A673 (cell line): ENCODE measurements at regions not wholly inside any gene's neighbourhood (a gene's known extent, or its start where the extent isn't known, plus 50 kb on each side); places are given as distances from the start of the nearest gene placed in this dataset.

ENCODE experiments used
- BruUV-seq: library from RNA; stranded (reverse); fragments of 400-500 nt; replicated peaks from 2 replicates; lab custom pipeline; 2021; lab: Mats Ljungman, UMichigan
- CTCF ChIA-PET: fragments of 300-600 bp; sonication (Branson Sonifier 250); formaldehyde crosslinking; loops from one replicate; lab custom pipeline; 2022; ENCODE audit warnings: antibody characterized with exemption; lab: Charles Lee
- POLR2A ChIA-PET: fragments of 300-600 bp; sonication (Branson Sonifier 250); formaldehyde crosslinking; loops from one replicate; lab custom pipeline; 2022; ENCODE audit warnings: antibody characterized with exemption; ENCODE audit not compliant: low non-redundant PET; lab: Charles Lee
- DNase-seq: peaks from one replicate; pipeline ENCODE4 v3.0.0-alpha.2; 2015; ENCODE audit warnings: low spot score
- H3K27ac ChIP-seq: fragments of 200-600 bp; sonication (generic); 2 replicates; pipeline ENCODE4 v1.5.1; 2016; ENCODE audit warnings: mixed run types, low read depth, mild to moderate bottlenecking, mixed read lengths, antibody characterized with exemption, low read length; ENCODE audit not compliant: poor library complexity, severe bottlenecking
- H3K27me3 ChIP-seq: fragments of 200-600 bp; sonication (generic); replicated peaks from 2 replicates; pipeline ENCODE4 v1.6.1; 2017; ENCODE audit warnings: mixed run types, low read depth, mild to moderate bottlenecking, mixed read lengths, antibody characterized with exemption, low read length; ENCODE audit not compliant: insufficient read depth, poor library complexity
- H3K36me3 ChIP-seq: fragments of 200-600 bp; sonication (generic); 2 replicates; pipeline ENCODE4 v1.6.1; 2016; ENCODE audit warnings: mixed run types, mild to moderate bottlenecking, mixed read lengths, antibody characterized with exemption, low read length; ENCODE audit not compliant: insufficient read depth, poor library complexity, severe bottlenecking
- H3K4me1 ChIP-seq: fragments of 200-600 bp; sonication (generic); 2 replicates; pipeline ENCODE4 v1.6.1; 2017; ENCODE audit warnings: mixed run types, mild to moderate bottlenecking, mixed read lengths, antibody characterized with exemption, low read length; ENCODE audit not compliant: insufficient read depth, poor library complexity, severe bottlenecking
- H3K4me3 ChIP-seq: fragments of 200-600 bp; sonication (generic); 2 replicates; pipeline ENCODE4 v1.5.1; 2016; ENCODE audit warnings: low read depth, mixed run types, mild to moderate bottlenecking, mixed read lengths, low read length; ENCODE audit not compliant: poor library complexity, severe bottlenecking
- H3K9me3 ChIP-seq: fragments of 200-600 bp; sonication (generic); 2 replicates; pipeline ENCODE4 v1.6.1; 2016; ENCODE audit warnings: mixed run types, low read depth, mild to moderate bottlenecking, mixed read lengths, antibody characterized with exemption, low read length; ENCODE audit not compliant: poor library complexity, severe bottlenecking
- CTCF ChIP-seq: fragments of 300-800, 200-600 bp; sonication (generic); conservative IDR thresholded peaks from 2 replicates; pipeline ENCODE4 v1.5.1; 2017; ENCODE audit warnings: low read depth, mild to moderate bottlenecking, antibody characterized with exemption, low read length, moderate library complexity, mixed read lengths
- EZH2 ChIP-seq: fragments of 200-600 bp; sonication (generic); IDR thresholded peaks from 2 replicates; pipeline ENCODE4 v1.6.1; 2017; ENCODE audit warnings: borderline replicate concordance, low read depth, mild to moderate bottlenecking, mixed read lengths, antibody characterized with exemption, low read length; ENCODE audit not compliant: poor library complexity, severe bottlenecking
- intact Hi-C: fragments of 100-400 bp; cut with micrococcal nuclease; formaldehyde crosslinking; loops from one replicate; pipeline ENCODE4 v1.10.0; 2022; ENCODE audit not compliant: unreplicated experiment

DNA sequence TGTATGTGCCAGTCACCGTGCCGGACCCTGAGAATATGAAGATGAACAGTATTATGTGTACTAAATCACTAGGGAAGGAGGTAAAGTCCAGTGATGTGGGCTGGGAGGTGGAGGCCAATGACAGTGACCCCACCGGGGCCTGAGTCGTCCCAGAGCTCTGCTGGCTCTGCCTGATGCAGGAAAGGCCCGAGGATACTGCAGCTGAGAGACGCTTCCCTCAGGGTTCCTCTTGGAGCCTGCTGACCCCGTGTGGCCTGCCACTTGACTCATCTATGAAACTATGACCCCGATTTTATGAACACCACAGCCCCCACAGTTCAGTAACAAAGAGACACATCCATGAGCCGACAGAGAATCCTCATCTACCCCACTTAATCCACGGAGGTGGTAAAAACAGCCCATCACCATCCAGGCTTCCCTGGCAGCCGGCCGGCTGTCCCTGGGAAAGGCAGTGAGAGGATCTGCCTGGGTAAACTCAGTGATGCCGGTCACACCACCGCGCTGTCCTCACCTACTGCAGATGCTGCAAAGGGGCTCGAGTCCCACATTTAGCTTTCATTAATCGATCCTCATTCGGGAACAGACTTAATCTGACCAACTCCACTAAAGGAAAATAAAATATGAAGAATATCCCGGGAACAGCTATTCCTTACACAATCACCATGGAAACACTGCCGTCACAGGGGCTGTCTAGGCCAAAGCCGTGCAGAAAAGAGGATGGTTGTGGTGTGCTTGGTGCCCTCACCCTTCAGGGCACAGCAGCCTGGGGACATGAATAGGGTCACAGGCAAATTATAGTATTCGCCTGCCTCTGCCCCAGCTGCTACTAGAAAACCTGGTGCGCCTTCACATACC lies 82.9 kb downstream of the ARRDC4 start:
- TF ChIP-seq EZH2 = no peak
- TF ChIP-seq CTCF = no peak

DNA sequence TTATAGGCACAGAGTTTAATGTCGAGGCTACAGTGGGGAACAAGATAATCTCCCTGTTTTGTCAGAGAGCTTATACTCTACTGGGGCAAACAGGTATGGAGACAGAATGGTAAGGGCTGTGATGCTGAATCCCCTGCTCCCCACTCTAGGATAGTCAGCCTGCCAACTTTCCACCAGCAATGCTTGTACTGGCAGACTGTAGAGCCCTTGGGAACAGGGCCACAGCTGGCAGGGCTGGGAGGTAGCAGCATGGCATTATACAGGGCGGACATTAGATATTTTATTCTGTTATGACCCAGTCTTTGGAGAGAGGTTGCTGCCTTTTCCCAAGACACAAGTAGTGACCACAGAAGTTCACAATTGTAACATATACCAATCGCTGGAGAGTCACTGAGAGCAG lies 91.2 kb downstream of the ARRDC4 start:
- no TSS peak for BruUV-seq
- Histone ChIP-seq H3K4me3 (no peak overlapping the region), H3K27me3 (no peaks in the 10 kb centered on the region), H3K27ac (no peak overlapping the region), H3K4me1 (no peaks in the 10 kb centered on the region), H3K9me3 (peaks cover 3% of the 10 kb centered on the region), H3K36me3 (no peaks in the 10 kb centered on the region)
- intact Hi-C loops = no loop called here
- no peak for DNase-seq
- POLR2A ChIA-PET = no interaction called here
- CTCF ChIA-PET = no interaction called here
- TF ChIP-seq EZH2 (no peak), CTCF (no peak)

More for the DNA sequence above, 82.9 kb downstream of the ARRDC4 start:
- CTCF ChIA-PET = no interaction called here
- no peaks in the 10 kb centered on the region for H3K36me3 ChIP-seq
- DNase-seq = no peak
- intact Hi-C loops = no loop called here
- H3K4me3 ChIP-seq = no peak overlapping the region
- H3K27me3 ChIP-seq = peaks cover 10% of the 10 kb centered on the region
- H3K4me1 ChIP-seq = no peaks in the 10 kb centered on the region
- BruUV-seq = no TSS peak
- H3K9me3 ChIP-seq = no peaks in the 10 kb centered on the region
- POLR2A ChIA-PET = no interaction called here
- H3K27ac ChIP-seq = no peak overlapping the region

- DNase-seq = no peak
- Histone ChIP-seq H3K4me3 (no peak overlapping the region), H3K27me3 (no peaks in the 10 kb centered on the region), H3K36me3 (no peaks in the 10 kb centered on the region), H3K4me1 (no peaks in the 10 kb centered on the region), H3K27ac (no peak overlapping the region), H3K9me3 (peaks cover 11% of the 10 kb centered on the region)
- ChIA-PET POLR2A (no interaction called here), CTCF (no interaction called here)
- no peak for TF ChIP-seq EZH2
- no TSS peak for BruUV-seq
- intact Hi-C loops = no loop called here
Measured at GRCh38 chr15:98057453-98057852, 97.0 kb downstream of the ARRDC4 start.

DNA sequence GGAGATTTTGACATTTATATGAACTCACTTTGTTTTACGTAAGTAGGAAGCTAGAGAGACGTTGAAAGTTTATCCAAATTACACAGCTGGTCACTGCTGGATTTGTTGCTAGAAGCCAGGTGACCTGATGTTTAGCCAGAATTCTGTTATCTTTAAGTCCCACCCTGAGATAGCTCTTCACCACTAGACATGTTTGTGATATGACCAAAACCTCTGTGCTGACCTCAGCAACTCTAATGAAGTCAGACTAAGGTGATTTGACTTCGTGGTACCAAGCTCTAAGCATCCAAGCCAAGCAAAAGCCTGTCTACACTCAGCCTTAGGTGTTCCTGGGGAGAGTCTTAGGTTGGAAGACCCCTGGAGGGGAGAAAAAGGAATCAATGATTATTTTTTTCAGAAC lies 102.4 kb downstream of the ARRDC4 start:
- BruUV-seq = no TSS peak
- Histone ChIP-seq H3K27me3 (no peaks in the 10 kb centered on the region), H3K27ac (no peak overlapping the region), H3K4me1 (peaks cover 12% of the 10 kb centered on the region), H3K9me3 (no peaks in the 10 kb centered on the region), H3K4me3 (no peak overlapping the region), H3K36me3 (no peaks in the 10 kb centered on the region)
- CTCF ChIA-PET = no interaction called here
- no peak for TF ChIP-seq EZH2
- no peak for TF ChIP-seq CTCF
- intact Hi-C loops = no loop called here
- POLR2A ChIA-PET = no interaction called here
- DNase-seq = no peak
